ENCODE measurements at regions not wholly inside any gene's neighbourhood (a gene's known extent, or its start where the extent isn't known, plus 50 kb on each side); places are given as distances from the start of the nearest gene placed in this dataset.

DNA sequence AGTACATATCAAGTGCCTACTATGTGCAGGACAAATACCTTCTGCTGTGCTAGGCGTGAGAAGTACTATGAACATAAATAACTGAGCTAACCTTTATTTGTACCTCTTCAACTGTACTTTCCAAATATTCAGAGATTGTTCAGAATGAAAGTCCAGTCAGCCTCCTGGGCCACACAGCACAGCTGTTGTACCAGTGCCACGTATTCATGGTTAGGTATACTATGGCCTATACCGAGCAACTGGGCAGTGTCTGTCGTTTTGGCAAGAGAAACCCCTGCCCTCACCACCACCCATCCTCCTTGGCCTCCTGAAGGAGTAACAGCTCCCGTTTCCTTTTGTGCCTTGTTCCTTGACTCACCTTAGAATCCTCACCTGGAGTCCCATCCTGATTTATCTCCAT, 53.0 kb downstream of the RASSF10 start:
- no peak for DNase-seq (ENCODE audit: low read depth)

DNA sequence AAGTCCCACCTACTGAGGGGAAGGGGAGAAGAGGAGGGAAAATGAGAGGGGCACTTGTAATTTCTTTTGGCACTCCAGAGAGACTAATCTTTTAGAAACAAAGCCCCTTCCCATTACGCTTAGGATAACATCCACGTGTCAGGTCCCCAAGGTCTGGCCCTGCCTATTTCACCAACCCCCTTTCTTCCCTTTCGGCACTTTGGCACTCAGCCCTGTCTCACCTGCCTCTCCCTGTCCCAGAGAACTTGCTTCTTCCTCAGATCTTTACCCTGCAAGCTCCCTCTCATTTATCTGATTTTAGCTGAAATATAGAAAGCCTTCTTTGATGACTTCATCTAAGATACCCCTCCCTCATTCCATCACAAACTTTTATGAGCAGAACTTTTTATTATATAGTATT, 55.5 kb downstream of the RASSF10 start:
- DNase-seq (ENCODE audit: low read depth), result no peak

GRCh38 chr11:13065200-13065787, 56.2 kb downstream of the RASSF10 start:
- no peak for DNase-seq (ENCODE audit: low read depth)

GRCh38 chr11:13068211-13068610, 59.1 kb downstream of the RASSF10 start:
- no peak for DNase-seq (ENCODE audit: low read depth)

GRCh38 chr11:13073119-13073981, 64.2 kb downstream of the RASSF10 start:
- DNase-seq (ENCODE audit: low read depth), result peak; percentile 96

DNA sequence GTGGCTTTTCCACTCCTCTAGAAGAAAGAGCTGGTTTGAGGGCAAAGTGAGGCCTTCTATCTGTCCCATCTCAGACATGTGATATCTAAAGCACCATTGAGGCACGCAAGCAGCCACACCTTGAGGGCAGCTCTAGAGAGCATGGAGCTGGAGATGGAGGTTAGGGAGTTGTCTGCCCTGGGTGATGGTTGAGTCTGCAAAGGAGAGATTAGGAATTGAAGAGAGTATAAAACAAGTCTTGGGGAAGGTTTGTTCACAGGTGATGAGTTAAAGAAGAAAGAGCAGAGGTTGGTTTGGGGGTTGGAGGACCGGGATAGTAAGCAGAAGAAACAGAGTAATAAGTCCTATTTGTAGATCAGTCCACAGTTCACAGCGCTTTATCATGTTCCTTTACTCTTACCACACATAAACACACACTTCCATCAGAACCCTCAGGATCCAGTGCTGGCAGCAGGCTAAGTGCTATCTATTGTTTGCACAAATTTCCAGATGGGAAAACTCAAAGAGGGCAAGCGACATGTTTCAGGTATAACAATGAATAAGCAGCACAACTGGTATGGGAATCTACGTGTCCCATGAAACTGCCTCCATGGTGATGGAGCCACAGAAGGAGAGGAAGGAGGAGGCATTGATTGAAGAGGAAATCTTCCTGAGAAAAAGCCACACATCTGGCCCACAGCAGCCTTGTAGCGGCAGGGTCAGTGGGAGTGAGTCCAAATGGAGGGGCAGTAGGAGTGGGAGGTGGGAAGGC, 65.8 kb downstream of the RASSF10 start:
- no peak for DNase-seq (ENCODE audit: low read depth)

- no peak for DNase-seq (ENCODE audit: low read depth)
These were observed 67.8 kb downstream of the RASSF10 start for GRCh38 chr11:13076961-13077360.

DNA sequence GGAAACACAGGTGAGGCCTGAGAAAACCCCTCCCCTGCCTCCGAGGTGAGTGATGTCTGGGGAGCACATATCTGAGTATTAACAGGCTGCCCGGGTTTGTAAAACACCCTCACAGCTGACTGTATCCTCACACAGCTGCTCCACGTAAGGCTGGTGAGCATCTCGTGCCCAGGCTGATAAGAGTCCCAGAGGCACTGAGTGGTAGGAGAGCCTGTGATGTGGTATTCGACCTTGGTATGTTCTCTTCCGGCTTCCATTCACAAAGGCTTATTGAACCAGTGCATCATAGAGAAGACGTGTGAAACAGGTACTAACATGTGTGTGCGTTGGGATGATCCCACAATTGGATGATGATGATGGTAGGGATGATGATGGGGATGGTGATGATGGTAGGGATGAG, 71.7 kb downstream of the RASSF10 start:
- DNase-seq (ENCODE audit: low read depth), result no peak

- no peak for DNase-seq (ENCODE audit: low read depth)
These were observed 73.5 kb downstream of the RASSF10 start for GRCh38 chr11:13082588-13082987.

DNA sequence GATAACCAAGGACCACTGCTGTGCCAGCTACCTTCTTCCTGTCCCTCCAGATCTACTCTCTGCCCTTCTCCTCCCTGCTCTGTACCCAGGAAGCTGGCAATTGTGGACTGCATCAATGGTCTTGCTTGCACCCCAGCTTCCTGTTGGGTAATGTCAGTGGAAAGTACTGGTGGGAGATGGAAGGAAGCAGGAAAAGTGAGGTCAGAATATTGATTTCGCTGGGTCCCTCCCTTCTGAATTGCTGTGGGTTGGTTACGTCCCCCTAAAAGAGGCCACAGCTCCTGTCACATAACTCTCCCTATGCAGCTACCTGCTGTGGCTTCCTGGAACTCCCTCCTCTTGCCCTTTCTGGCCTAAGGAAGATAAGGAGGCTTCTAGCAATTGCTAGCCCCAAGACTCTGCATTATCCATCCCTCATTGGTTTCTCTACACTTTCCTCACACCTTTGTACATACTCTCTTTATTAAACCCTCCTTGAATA, 81.2 kb downstream of the RASSF10 start:
- DNase-seq (ENCODE audit: low read depth), result no peak

- DNase-seq (ENCODE audit: low read depth), result peak; percentile 87
These were observed 82.3 kb downstream of the RASSF10 start for GRCh38 chr11:13091373-13091772.

DNA sequence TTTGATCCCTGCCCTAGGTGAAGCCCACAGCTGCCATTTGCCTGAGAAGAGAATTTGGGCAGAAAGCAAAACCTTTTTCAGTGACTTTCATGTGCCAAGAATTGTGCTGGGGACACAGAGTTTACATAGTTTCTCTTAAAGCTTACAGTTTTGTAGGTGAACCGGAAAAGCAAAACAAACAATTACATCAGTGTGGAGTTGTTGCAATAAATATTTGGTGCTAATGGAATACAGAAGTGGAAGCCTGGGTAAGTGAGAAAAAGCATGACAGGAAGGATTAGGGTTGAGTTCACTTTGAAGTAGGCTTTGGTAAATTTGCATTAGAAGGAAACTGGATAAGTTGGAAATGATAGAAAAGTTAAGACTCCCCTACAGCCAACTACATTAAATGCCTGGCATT, 82.7 kb downstream of the RASSF10 start:
- DNase-seq (ENCODE audit: low read depth), result no peak

- DNase-seq (ENCODE audit: low read depth), result no peak
These were observed 86.0 kb downstream of the RASSF10 start for GRCh38 chr11:13094930-13095687.

DNA sequence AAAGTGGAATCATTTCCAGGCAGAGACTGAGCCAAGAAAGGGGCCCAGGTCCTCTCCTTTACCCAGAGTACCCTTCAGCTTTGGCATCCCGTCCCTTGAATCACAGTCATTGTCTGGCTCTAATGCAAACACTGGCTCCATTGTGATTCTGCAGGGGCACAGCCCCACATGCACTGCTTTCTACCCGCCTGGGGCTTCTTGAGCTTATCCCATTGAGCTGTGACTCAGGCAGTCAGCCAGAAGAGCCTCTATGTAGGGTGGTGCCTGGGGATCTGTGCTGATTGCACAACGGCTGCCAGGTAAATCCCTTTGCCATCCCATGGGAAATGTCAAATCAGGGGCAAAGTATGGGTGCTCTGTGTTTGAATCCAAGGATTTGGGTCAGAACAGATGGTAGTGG, 88.9 kb downstream of the RASSF10 start:
- peak; percentile 92 for DNase-seq (ENCODE audit: low read depth)

GRCh38 chr11:13098616-13099289, 89.6 kb downstream of the RASSF10 start:
- no peak for DNase-seq (ENCODE audit: low read depth)

- DNase-seq (ENCODE audit: low read depth), result no peak
These were observed 92.8 kb downstream of the RASSF10 start for GRCh38 chr11:13101644-13102512.

- no peak for DNase-seq (ENCODE audit: low read depth)
These were observed 93.4 kb downstream of the RASSF10 start for GRCh38 chr11:13102513-13102840.

DNA sequence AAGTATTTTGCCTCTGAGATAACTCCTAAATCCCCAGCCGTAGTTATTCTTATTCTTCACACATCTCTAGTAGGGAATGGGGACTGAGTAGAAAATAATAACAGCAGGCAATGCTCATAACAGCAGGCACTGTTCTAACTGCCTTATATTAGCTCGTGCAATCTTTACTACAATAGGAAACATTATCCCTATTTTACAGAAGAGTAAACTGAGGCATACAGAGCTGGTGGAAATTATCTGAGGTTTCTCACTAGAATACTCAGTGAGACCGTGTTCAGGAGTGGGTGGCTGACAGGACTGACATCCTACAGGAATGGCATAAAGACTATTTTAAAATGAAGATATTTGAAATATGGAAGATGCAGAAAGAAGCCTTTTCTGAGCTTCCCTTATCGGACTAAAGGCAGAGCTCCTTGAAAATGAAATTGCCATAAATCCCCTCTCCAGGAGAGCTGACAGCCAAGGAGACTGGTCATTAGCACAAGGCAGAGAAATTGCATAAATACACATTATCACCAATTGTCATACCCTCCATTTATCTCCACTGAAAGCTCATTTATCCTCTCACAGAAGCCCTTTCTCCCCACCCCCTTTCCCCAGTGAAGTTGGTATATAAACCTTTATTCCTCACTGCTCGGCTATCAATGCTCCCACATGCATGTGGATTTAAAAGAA, 93.9 kb downstream of the RASSF10 start:
- DNase-seq (ENCODE audit: low read depth), result no peak

DNA sequence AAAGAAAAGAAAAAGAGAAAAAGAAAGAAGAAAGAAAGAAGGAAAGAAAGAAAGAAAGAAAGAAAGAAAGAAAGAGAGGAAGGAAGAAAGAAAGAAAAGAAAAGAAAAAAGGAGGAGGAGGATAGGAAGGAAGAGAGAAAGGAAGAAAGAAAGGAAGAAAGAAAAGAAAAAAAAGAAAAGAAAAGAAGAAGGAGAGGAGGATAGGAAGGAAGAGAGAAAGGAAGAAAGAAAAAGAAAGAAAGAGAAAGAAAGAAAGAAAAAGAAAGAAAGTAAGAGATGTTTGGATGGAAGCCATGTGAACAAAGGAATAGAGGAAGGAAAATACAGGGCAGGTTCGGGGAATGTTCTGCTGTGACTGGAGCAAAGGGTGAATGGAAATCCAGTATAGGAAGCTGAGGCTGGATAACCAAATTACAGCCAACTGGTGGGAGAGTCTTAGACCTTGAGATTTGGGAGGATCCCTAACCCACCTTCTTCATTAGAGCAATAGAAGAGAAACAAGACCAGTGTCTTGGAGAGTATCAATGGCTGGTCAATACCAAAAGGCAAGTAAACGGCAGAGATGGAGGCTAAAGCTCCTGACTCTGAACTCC, 94.9 kb downstream of the RASSF10 start:
- DNase-seq (ENCODE audit: low read depth), result no peak
